MV-4-11 (cell line): ENCODE measurements at regions not wholly inside any gene's neighbourhood (a gene's known extent, or its start where the extent isn't known, plus 50 kb on each side); places are given as distances from the start of the nearest gene placed in this dataset.

ENCODE experiments used
- DNase-seq: peaks from one replicate; lab custom pipeline; 2025; lab: John Stamatoyannopoulos, UW

GRCh38 chr3:124497487-124497886 lies 232.8 kb upstream of the UMPS start:
- no peak for DNase-seq

- DNase-seq: no peak
Measured at GRCh38 chr3:124498891-124499290, 231.4 kb upstream of the UMPS start.

- no peak for DNase-seq
Measured at GRCh38 chr3:124504332-124505059, 225.8 kb upstream of the UMPS start.

- DNase-seq: peak; percentile 5
Measured at GRCh38 chr3:124509884-124510283, 220.4 kb upstream of the UMPS start.

GRCh38 chr3:124510290-124510689 lies 220.0 kb upstream of the UMPS start:
- no peak for DNase-seq

- no peak for DNase-seq
Measured at GRCh38 chr3:124512881-124513609, 217.2 kb upstream of the UMPS start.

GRCh38 chr3:124513610-124513997 lies 216.6 kb upstream of the UMPS start:
- DNase-seq: no peak

- DNase-seq: no peak
Measured at GRCh38 chr3:124514683-124515082, 215.6 kb upstream of the UMPS start.

- no peak for DNase-seq
Measured at GRCh38 chr3:124516333-124516732, 213.9 kb upstream of the UMPS start.

GRCh38 chr3:124517306-124517705 lies 212.9 kb upstream of the UMPS start:
- DNase-seq: no peak

GRCh38 chr3:124518350-124518749 lies 211.9 kb upstream of the UMPS start:
- DNase-seq: no peak

GRCh38 chr3:124519591-124520194 lies 210.6 kb upstream of the UMPS start:
- no peak for DNase-seq

- DNase-seq: no peak
Measured at GRCh38 chr3:124520970-124521369, 209.3 kb upstream of the UMPS start.

- no peak for DNase-seq
Measured at GRCh38 chr3:124522082-124522625, 208.1 kb upstream of the UMPS start.

GRCh38 chr3:124526601-124527000 lies 203.7 kb upstream of the UMPS start:
- DNase-seq: no peak

- no peak for DNase-seq
Measured at GRCh38 chr3:124529826-124530571, 200.3 kb upstream of the UMPS start.

GRCh38 chr3:124530916-124531315 lies 199.3 kb upstream of the UMPS start:
- DNase-seq: no peak

- DNase-seq: no peak
Measured at GRCh38 chr3:124532071-124532470, 198.2 kb upstream of the UMPS start.

- DNase-seq: no peak
Measured at GRCh38 chr3:124535306-124535705, 194.9 kb upstream of the UMPS start.

GRCh38 chr3:124540550-124541211 lies 189.6 kb upstream of the UMPS start:
- DNase-seq: no peak

- DNase-seq: no peak
Measured at GRCh38 chr3:124542214-124542869, 187.9 kb upstream of the UMPS start.
